CD4-positive, alpha-beta T cell treated with Interleukin-1 beta for 1 hour (primary cell): ENCODE measurements at regions not wholly inside any gene's neighbourhood (a gene's known extent, or its start where the extent isn't known, plus 50 kb on each side); places are given as distances from the start of the nearest gene placed in this dataset.
A peak's percentile ranks its signal among the peaks of the same experiment; 100 is the strongest.

Experiments used
- DNase-seq, 2 donors: peaks; one replicate each; pipeline ENCODE4 v3.0.0-alpha.2; 2020 to 2022

- DNase-seq, result no peak
These were observed 56.5 kb downstream of the CT47B1 start for GRCh38 chrX:120819126-120819525.

- DNase-seq, result no peak
These were observed 61.7 kb downstream of the CT47B1 start for GRCh38 chrX:120813982-120814381.

- DNase-seq, result no peak
These were observed 74.2 kb downstream of the CT47B1 start for GRCh38 chrX:120801426-120801825.

GRCh38 chrX:120797188-120797851 lies 78.3 kb downstream of the CT47B1 start:
- DNase-seq, result no peak

- DNase-seq, result no peak
These were observed 80.4 kb downstream of the CT47B1 start for GRCh38 chrX:120795301-120795700.

GRCh38 chrX:120794525-120794975 lies 81.1 kb downstream of the CT47B1 start:
- DNase-seq, result no peak

GRCh38 chrX:120793098-120793497 lies 82.6 kb downstream of the CT47B1 start:
- no peak for DNase-seq

GRCh38 chrX:120791013-120791643 lies 84.5 kb downstream of the CT47B1 start:
- no peak for DNase-seq

GRCh38 chrX:120790552-120790951 lies 85.1 kb downstream of the CT47B1 start:
- DNase-seq, result no peak

GRCh38 chrX:120790118-120790517 lies 85.5 kb downstream of the CT47B1 start:
- DNase-seq, result peak in 1 of 2 donors; percentile 52

GRCh38 chrX:120781403-120781802 lies 94.3 kb downstream of the CT47B1 start:
- DNase-seq, result no peak

- no peak for DNase-seq
These were observed 99.7 kb downstream of the CT47B1 start for GRCh38 chrX:120775959-120776358.

- no peak for DNase-seq
These were observed 101.1 kb downstream of the CT47B1 start for GRCh38 chrX:120774606-120775005.

GRCh38 chrX:120773801-120774200 lies 101.9 kb downstream of the CT47B1 start:
- no peak for DNase-seq

- DNase-seq, result peak in 1 of 2 donors; percentile 11
These were observed 105.9 kb downstream of the CT47B1 start for GRCh38 chrX:120769576-120770341.

GRCh38 chrX:120768681-120769080 lies 107.0 kb downstream of the CT47B1 start:
- no peak for DNase-seq

- DNase-seq, result no peak
These were observed 107.4 kb downstream of the CT47B1 start for GRCh38 chrX:120768254-120768653.

GRCh38 chrX:120763269-120763668 lies 112.4 kb downstream of the CT47B1 start:
- no peak for DNase-seq

GRCh38 chrX:120761810-120762209 lies 113.9 kb downstream of the CT47B1 start:
- DNase-seq, result no peak

GRCh38 chrX:120759685-120760084 lies 116.0 kb downstream of the CT47B1 start:
- no peak for DNase-seq

GRCh38 chrX:120755066-120755846 lies 120.4 kb downstream of the CT47B1 start:
- DNase-seq, result peak; percentile 0 to 52

GRCh38 chrX:120753413-120754251 lies 122.0 kb downstream of the CT47B1 start:
- DNase-seq, result no peak
